Activated B cell treated with CpG ODN at 0.5 μM for 24 hours (primary cell): ENCODE measurements at regions not wholly inside any gene's neighbourhood (a gene's known extent, or its start where the extent isn't known, plus 50 kb on each side); places are given as distances from the start of the nearest gene placed in this dataset.

ENCODE experiments used
- ATAC-seq: fragments of 200-7000 bp; cut with Tn5 transposase; one replicate; pipeline ENCODE4 v1.10.0; 2021; ENCODE audit warnings: low read depth, mild to moderate bottlenecking, moderate library complexity
- CTCF ChIA-PET: fragments of 350-600 bp; sonication (Branson Sonifier 250); formaldehyde crosslinking; loops from one replicate; lab custom pipeline; 2021; ENCODE audit warnings: antibody characterized with exemption; lab: Charles Lee
- POLR2A ChIA-PET: fragments of 350-600 bp; sonication (Branson Sonifier 250); formaldehyde crosslinking; loops from one replicate; lab custom pipeline; 2021; ENCODE audit warnings: antibody characterized with exemption; lab: Charles Lee
- DNase-seq: peaks from one replicate; pipeline ENCODE4 v3.0.0; 2022
- H3K27ac Mint-ChIP-seq: one replicate; pipeline ENCODE4 v1.8.0; 2020; ENCODE audit warnings: mixed read lengths
- H3K27me3 Mint-ChIP-seq: one replicate; pipeline ENCODE4 v1.8.0; 2021; ENCODE audit warnings: mixed read lengths
- H3K36me3 Mint-ChIP-seq: one replicate; pipeline ENCODE4 v1.8.0; 2021; ENCODE audit warnings: low read depth, mixed read lengths
- H3K4me1 Mint-ChIP-seq: one replicate; pipeline ENCODE4 v1.8.0; 2021; ENCODE audit warnings: mixed read lengths
- H3K4me3 Mint-ChIP-seq: one replicate; pipeline ENCODE4 v1.8.0; 2020; ENCODE audit warnings: mild to moderate bottlenecking, mixed read lengths
- H3K9me3 Mint-ChIP-seq: one replicate; pipeline ENCODE4 v1.8.0; 2020; ENCODE audit warnings: mixed read lengths
- intact Hi-C: fragments of 100-400 bp; cut with micrococcal nuclease; formaldehyde crosslinking; loops from one replicate; pipeline ENCODE4 v1.15.1; 2024
- TF ChIP-seq, protein P1 (sequence below): fragments of 200-600 bp; IDR thresholded peaks from one replicate; pipeline ENCODE4 v1.8.0; 2022; ENCODE audit warnings: antibody characterized with exemption, mild to moderate bottlenecking

DNA sequence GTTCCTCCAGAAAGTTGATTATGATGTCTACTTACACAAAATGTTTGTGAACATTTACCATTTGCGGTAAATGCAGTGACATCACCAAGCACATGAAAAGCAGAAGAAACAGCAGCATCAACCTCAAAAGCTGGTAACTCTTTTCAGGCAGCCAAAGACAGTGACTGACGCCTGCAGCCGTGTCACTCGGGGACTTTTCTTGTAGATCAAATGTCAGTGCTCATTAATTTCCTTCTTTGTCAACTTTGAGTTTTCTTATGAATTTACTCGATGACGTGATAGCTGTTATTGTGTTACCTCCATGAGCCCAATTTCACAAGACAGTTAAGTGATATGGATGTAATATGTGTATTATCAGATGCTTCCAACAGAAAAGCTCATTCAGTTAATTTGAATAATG lies 92.5 kb downstream of the RIPK4 start:
- Mint-ChIP-seq H3K27me3 (peaks cover 20% of the 10 kb centered on the region), H3K4me3 (no peak overlapping the region), H3K27ac (no peak overlapping the region), H3K36me3 (no peaks in the 10 kb centered on the region), H3K4me1 (no peaks in the 10 kb centered on the region), H3K9me3 (no peaks in the 10 kb centered on the region)
- DNase-seq (no peak), ATAC-seq (no peak)
- intact Hi-C loops = no loop called here
- TF ChIP-seq, protein P1, sequence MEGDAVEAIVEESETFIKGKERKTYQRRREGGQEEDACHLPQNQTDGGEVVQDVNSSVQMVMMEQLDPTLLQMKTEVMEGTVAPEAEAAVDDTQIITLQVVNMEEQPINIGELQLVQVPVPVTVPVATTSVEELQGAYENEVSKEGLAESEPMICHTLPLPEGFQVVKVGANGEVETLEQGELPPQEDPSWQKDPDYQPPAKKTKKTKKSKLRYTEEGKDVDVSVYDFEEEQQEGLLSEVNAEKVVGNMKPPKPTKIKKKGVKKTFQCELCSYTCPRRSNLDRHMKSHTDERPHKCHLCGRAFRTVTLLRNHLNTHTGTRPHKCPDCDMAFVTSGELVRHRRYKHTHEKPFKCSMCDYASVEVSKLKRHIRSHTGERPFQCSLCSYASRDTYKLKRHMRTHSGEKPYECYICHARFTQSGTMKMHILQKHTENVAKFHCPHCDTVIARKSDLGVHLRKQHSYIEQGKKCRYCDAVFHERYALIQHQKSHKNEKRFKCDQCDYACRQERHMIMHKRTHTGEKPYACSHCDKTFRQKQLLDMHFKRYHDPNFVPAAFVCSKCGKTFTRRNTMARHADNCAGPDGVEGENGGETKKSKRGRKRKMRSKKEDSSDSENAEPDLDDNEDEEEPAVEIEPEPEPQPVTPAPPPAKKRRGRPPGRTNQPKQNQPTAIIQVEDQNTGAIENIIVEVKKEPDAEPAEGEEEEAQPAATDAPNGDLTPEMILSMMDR = no peak
- POLR2A ChIA-PET = no interaction called here
- CTCF ChIA-PET = interaction anchor here (0.8 kb wide), 1 partner anchor 392 kb away, joined by 3 read pairs; no protein-coding TSS in a partner anchor

DNA sequence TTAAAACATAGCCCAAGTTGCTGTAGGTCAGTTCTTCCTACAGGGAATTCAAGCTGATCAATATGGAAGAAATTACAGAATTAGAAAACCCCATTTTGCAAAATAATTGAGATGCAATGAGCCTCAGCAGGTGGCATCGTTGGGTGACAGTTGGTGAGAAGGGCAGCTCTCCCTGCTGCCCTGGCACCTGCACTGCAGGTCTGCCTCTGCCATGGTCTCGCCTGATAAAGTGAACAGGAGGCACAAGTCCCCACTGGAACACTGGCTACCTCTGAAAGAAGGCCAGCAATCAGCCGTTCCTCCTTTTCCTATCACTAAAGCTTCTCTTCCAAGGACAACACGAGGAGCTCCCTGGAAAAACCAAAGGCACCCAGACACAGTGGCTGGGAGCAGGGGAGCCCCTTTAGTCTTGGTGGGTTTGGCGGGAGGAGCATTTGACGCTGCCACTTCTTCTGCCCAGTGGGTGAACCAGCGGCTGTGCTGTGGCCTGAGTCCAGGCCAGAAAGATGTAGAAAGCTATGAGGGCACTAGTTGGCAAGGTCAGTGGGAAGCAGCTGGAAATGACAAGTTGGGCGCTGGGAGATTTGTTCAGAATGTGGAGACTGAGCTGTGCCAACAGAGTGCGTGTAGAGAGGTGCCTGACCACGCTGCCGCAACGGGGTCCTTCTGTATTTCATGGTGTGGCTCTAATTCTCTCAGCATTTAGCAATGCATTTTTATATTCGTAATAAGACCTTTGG lies 93.1 kb downstream of the RIPK4 start:
- DNase-seq (no peak), ATAC-seq (no peak)
- H3K4me3 Mint-ChIP-seq = no peak overlapping the region
- TF ChIP-seq, protein P1 = no peak
- intact Hi-C loops = no loop called here
- no peaks in the 10 kb centered on the region for H3K4me1 Mint-ChIP-seq
- POLR2A ChIA-PET = no interaction called here
- H3K36me3 Mint-ChIP-seq = no peaks in the 10 kb centered on the region
- no peaks in the 10 kb centered on the region for H3K9me3 Mint-ChIP-seq
- CTCF ChIA-PET = interaction anchor here (0.8 kb wide), 1 partner anchor 391 kb away, joined by 3 read pairs; no protein-coding TSS in a partner anchor
- no peak overlapping the region for H3K27ac Mint-ChIP-seq
- peaks cover 13% of the 10 kb centered on the region for H3K27me3 Mint-ChIP-seq

DNA sequence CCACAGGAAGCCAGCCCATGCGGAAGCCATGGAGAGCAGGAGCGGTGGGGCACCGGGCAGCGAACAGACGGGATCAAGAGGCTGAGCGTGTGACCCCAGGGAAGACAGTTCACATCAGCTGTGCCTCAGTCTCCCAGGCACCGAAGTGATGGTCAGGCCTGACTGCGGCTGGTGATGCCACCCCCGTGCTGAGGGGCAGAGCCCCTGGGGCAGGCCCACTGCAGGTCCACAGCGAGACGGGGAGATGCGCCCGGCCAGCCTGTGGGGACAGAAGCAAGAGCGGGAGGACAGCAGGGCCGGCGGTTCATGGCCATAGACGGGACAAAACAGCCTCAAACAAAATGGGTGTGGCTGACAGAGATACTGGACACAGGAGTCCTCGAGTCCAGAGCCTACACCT lies 93.8 kb downstream of the RIPK4 start:
- Mint-ChIP-seq H3K27me3 (peaks cover 8% of the 10 kb centered on the region), H3K27ac (no peak overlapping the region), H3K36me3 (no peaks in the 10 kb centered on the region), H3K4me3 (no peak overlapping the region), H3K4me1 (no peaks in the 10 kb centered on the region), H3K9me3 (no peaks in the 10 kb centered on the region)
- CTCF ChIA-PET = no interaction called here
- DNase-seq (no peak), ATAC-seq (no peak)
- intact Hi-C loops = no loop called here
- POLR2A ChIA-PET = no interaction called here
- TF ChIP-seq, protein P1 = no peak

DNA sequence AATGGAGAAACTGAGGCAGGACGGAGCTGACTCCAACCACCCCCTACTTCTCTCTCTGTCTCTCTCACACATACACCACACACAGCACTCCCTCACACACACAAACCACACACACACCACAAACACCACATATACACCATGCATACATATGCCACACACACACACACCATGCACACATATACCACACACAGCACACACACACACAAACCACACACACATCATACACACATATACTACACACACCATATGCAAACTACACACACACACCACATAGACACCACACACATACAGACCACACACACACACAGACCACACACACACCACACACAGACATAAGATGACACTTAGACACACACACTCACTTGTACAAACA lies 94.3 kb downstream of the RIPK4 start:
- Mint-ChIP-seq H3K27ac (no peak overlapping the region), H3K9me3 (no peaks in the 10 kb centered on the region)
- intact Hi-C loops = no loop called here

DNA sequence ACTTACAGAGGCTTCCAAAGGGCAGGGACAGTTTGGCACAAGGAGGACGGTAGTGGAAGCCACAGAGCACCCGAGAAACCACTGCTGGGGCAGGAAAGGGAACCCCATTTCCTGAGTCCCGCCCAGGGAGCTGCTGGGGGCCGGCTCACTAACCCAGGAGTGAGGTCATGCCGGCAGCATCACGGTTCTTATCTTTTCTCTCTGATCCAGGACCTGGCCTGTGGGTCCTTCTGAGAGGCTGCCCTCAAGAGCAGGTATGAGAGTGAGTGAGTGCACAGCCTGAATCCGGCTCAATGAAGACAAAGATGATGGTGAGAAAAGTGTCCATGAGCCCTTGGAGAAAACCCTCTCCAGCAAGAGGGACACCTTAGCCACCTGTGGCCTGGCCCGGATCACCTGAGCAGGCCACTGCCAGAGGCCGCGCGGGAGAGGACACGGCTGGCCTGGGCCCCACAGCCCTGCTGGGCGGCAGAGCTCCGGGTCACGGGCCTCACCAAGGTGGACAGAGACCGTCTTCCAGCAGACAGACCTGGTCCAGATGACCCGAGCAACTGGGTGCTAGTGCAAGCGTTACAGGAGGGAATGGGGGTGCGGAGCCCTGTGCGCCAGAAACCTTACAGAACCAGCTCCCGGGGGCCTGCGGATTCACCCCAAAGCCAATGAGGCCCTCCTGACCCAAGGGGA lies 94.9 kb downstream of the RIPK4 start:
- DNase-seq (no peak), ATAC-seq (no peak)
- TF ChIP-seq, protein P1 = no peak
- H3K4me1 Mint-ChIP-seq = no peaks in the 10 kb centered on the region
- intact Hi-C loops = no loop called here
- H3K9me3 Mint-ChIP-seq = no peaks in the 10 kb centered on the region
- ChIA-PET POLR2A (no interaction called here), CTCF (no interaction called here)
- H3K27ac Mint-ChIP-seq = no peak overlapping the region
- no peaks in the 10 kb centered on the region for H3K36me3 Mint-ChIP-seq
- H3K4me3 Mint-ChIP-seq = no peak overlapping the region
- H3K27me3 Mint-ChIP-seq = peaks cover 2% of the 10 kb centered on the region

More for the DNA sequence above, 94.3 kb downstream of the RIPK4 start:
- TF ChIP-seq, protein P1 = no peak
- no peaks in the 10 kb centered on the region for H3K4me1 Mint-ChIP-seq
- DNase-seq (no peak), ATAC-seq (no peak)
- ChIA-PET CTCF (no interaction called here), POLR2A (no interaction called here)
- peaks cover 5% of the 10 kb centered on the region for H3K27me3 Mint-ChIP-seq
- no peaks in the 10 kb centered on the region for H3K36me3 Mint-ChIP-seq
- H3K4me3 Mint-ChIP-seq = no peak overlapping the region
